Nephron (organoid): ENCODE measurements at regions not wholly inside any gene's neighbourhood (a gene's known extent, or its start where the extent isn't known, plus 50 kb on each side); places are given as distances from the start of the nearest gene placed in this dataset.

ENCODE experiments used
- H3K27ac Mint-ChIP-seq, 3 experiments: 2 replicates each; pipeline ENCODE4 v1.8.0; 2020; ENCODE audit warnings: mixed read lengths in 3 of 3, mild to moderate bottlenecking in 2 of 3, moderate library complexity in 1 of 3
- H3K27me3 Mint-ChIP-seq: 2 replicates; pipeline ENCODE4 v1.8.0; 2021; ENCODE audit warnings: low read depth, mild to moderate bottlenecking, moderate library complexity, mixed read lengths
- H3K36me3 Mint-ChIP-seq: 2 replicates; pipeline ENCODE4 v1.8.0; 2020; ENCODE audit warnings: low read depth, mixed read lengths
- H3K4me1 Mint-ChIP-seq: 2 replicates; pipeline ENCODE4 v1.8.0; 2020; ENCODE audit warnings: mixed read lengths
- H3K4me3 Mint-ChIP-seq, 3 experiments: 2 replicates each; pipeline ENCODE4 v1.8.0; 2020; ENCODE audit warnings: mild to moderate bottlenecking in 3 of 3, mixed read lengths in 3 of 3, moderate library complexity in 2 of 3
- H3K9me3 Mint-ChIP-seq: 2 replicates; pipeline ENCODE4 v1.8.0; 2020; ENCODE audit warnings: mixed read lengths
- TF ChIP-seq, protein P1 (sequence below), 3 experiments: fragments of 200-600 bp; sonication (generic); IDR thresholded peaks; one replicate each; pipeline ENCODE4 v1.5.0; 2021; ENCODE audit warnings: antibody characterized with exemption in 3 of 3; ENCODE audit not compliant: unreplicated experiment in 3 of 3

- H3K27ac Mint-ChIP-seq: peak overlapping the region in 1 of 3 experiments; percentile 0
Observed at GRCh38 chr12:42798811-42799438, 209.4 kb upstream of the PRICKLE1 start.

GRCh38 chr12:42794806-42795205 is 205.3 kb upstream of the PRICKLE1 start:
- Mint-ChIP-seq H3K9me3 (no peaks in the 10 kb centered on the region), H3K27me3 (no peaks in the 10 kb centered on the region), H3K27ac (no peak overlapping the region), H3K4me3 (no peak overlapping the region), H3K36me3 (no peaks in the 10 kb centered on the region), H3K4me1 (peaks cover 10% of the 10 kb centered on the region)
- TF ChIP-seq, protein P1, sequence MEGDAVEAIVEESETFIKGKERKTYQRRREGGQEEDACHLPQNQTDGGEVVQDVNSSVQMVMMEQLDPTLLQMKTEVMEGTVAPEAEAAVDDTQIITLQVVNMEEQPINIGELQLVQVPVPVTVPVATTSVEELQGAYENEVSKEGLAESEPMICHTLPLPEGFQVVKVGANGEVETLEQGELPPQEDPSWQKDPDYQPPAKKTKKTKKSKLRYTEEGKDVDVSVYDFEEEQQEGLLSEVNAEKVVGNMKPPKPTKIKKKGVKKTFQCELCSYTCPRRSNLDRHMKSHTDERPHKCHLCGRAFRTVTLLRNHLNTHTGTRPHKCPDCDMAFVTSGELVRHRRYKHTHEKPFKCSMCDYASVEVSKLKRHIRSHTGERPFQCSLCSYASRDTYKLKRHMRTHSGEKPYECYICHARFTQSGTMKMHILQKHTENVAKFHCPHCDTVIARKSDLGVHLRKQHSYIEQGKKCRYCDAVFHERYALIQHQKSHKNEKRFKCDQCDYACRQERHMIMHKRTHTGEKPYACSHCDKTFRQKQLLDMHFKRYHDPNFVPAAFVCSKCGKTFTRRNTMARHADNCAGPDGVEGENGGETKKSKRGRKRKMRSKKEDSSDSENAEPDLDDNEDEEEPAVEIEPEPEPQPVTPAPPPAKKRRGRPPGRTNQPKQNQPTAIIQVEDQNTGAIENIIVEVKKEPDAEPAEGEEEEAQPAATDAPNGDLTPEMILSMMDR (IDR thresholded peaks at IDR 0.05; ENCODE audit: unreplicated experiment in 3 of 3): no peak

More at GRCh38 chr12:42798811-42799438, 209.4 kb upstream of the PRICKLE1 start:
- TF ChIP-seq, protein P1 (IDR thresholded peaks at IDR 0.05; ENCODE audit: unreplicated experiment in 3 of 3): no peak
- Mint-ChIP-seq H3K4me1 (peaks cover 34% of the 10 kb centered on the region), H3K36me3 (no peaks in the 10 kb centered on the region), H3K4me3 (no peak overlapping the region), H3K9me3 (no peaks in the 10 kb centered on the region), H3K27me3 (no peaks in the 10 kb centered on the region)

- Mint-ChIP-seq H3K27ac (no peak overlapping the region), H3K36me3 (no peaks in the 10 kb centered on the region), H3K27me3 (no peaks in the 10 kb centered on the region), H3K4me1 (peaks cover 8% of the 10 kb centered on the region), H3K4me3 (no peak overlapping the region), H3K9me3 (no peaks in the 10 kb centered on the region)
- TF ChIP-seq, protein P1 (IDR thresholded peaks at IDR 0.05; ENCODE audit: unreplicated experiment in 3 of 3): no peak
Observed at GRCh38 chr12:42793166-42793565, 203.6 kb upstream of the PRICKLE1 start.

GRCh38 chr12:42792265-42792664 is 202.7 kb upstream of the PRICKLE1 start:
- Mint-ChIP-seq H3K36me3 (no peaks in the 10 kb centered on the region), H3K4me1 (peaks cover 17% of the 10 kb centered on the region), H3K27ac (no peak overlapping the region), H3K9me3 (no peaks in the 10 kb centered on the region), H3K27me3 (no peaks in the 10 kb centered on the region), H3K4me3 (no peak overlapping the region)
- TF ChIP-seq, protein P1 (IDR thresholded peaks at IDR 0.05; ENCODE audit: unreplicated experiment in 3 of 3): peak in 2 of 3 experiments; percentile 12 to 13

DNA sequence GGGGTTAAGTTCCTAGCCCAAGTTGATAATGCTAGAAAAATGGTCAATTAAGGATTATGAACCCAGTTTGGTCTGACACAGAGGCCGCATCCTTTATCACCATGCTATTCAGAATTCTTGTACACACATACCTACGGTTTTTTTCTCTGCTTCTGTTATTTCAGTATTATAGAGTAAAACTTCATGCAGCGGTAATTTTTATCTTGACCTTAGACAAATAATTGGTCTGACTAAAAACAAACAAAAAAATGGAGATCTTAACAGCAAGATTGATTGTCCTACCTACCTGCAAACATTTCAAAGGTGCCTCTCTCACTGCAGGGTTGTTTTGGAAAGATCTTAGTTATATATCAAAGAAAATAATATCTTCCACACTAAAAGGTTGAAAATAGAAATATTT is 201.9 kb upstream of the PRICKLE1 start:
- Mint-ChIP-seq H3K4me1 (peaks cover 26% of the 10 kb centered on the region), H3K36me3 (no peaks in the 10 kb centered on the region), H3K4me3 (no peak overlapping the region), H3K9me3 (no peaks in the 10 kb centered on the region), H3K27me3 (no peaks in the 10 kb centered on the region), H3K27ac (no peak overlapping the region)
- TF ChIP-seq, protein P1 (IDR thresholded peaks at IDR 0.05; ENCODE audit: unreplicated experiment in 3 of 3): no peak

GRCh38 chr12:42790761-42791151 is 201.2 kb upstream of the PRICKLE1 start:
- H3K4me3 Mint-ChIP-seq: no peak overlapping the region
- no peaks in the 10 kb centered on the region for H3K27me3 Mint-ChIP-seq
- TF ChIP-seq, protein P1 (IDR thresholded peaks at IDR 0.05; ENCODE audit: unreplicated experiment in 3 of 3): no peak
- H3K4me1 Mint-ChIP-seq: peaks cover 29% of the 10 kb centered on the region
- H3K27ac Mint-ChIP-seq: no peak overlapping the region
- no peaks in the 10 kb centered on the region for H3K9me3 Mint-ChIP-seq
- H3K36me3 Mint-ChIP-seq: no peaks in the 10 kb centered on the region
